Liver (tissue), 3 donors: ENCODE measurements at regions not wholly inside any gene's neighbourhood (a gene's known extent, or its start where the extent isn't known, plus 50 kb on each side); places are given as distances from the start of the nearest gene placed in this dataset.

Experiments
- CTCF ChIP-seq: fragments of 150-350 bp; IDR thresholded peaks from 2 replicates; pipeline ENCODE4 v1.5.1; 2017; ENCODE audit warnings: improper control_type of control experiment, low read depth, low read length; ENCODE audit not compliant: missing input control
- EGR1 ChIP-seq, 2 donors: IDR thresholded peaks; 2 replicates each; pipeline ENCODE4 v1.6.1; 2016 to 2018; ENCODE audit warnings: antibody characterized with exemption in 2 of 2, low read depth in 2 of 2
- GABPA ChIP-seq, 2 donors: IDR thresholded peaks in 1 of 2; conservative IDR thresholded peaks in 1 of 2; 2 replicates each; pipeline ENCODE4 v1.6.1; 2016; ENCODE audit warnings: antibody characterized with exemption in 2 of 2, mild to moderate bottlenecking in 1 of 2, moderate library complexity in 1 of 2
- HNF4G ChIP-seq: IDR thresholded peaks from 2 replicates; pipeline ENCODE4 v1.6.1; 2016; ENCODE audit warnings: antibody characterized with exemption
- JUND ChIP-seq, 2 donors: IDR thresholded peaks; 2 replicates each; pipeline ENCODE4 v1.6.1; 2016; ENCODE audit warnings: antibody characterized with exemption in 2 of 2
- MAX ChIP-seq: IDR thresholded peaks from 2 replicates; pipeline ENCODE4 v1.6.1; 2016; ENCODE audit warnings: antibody characterized with exemption
- RAD21 ChIP-seq, 2 donors: IDR thresholded peaks; 2 replicates each; pipeline ENCODE4 v1.6.1; 2016; ENCODE audit warnings: antibody characterized with exemption in 2 of 2, mild to moderate bottlenecking in 2 of 2
- SP1 ChIP-seq: IDR thresholded peaks from 2 replicates; pipeline ENCODE4 v1.6.1; 2018; ENCODE audit warnings: antibody characterized with exemption, mild to moderate bottlenecking
- TF ChIP-seq, protein P1 (sequence below): IDR thresholded peaks from 2 replicates; pipeline ENCODE4 v1.6.1; 2016; ENCODE audit warnings: antibody characterized with exemption, mild to moderate bottlenecking
- TF ChIP-seq, protein P2 (sequence below): IDR thresholded peaks from 2 replicates; pipeline ENCODE4 v1.6.1; 2016; ENCODE audit warnings: antibody characterized with exemption
- donor health status: healthy.
- donor health status: healthy.

DNA sequence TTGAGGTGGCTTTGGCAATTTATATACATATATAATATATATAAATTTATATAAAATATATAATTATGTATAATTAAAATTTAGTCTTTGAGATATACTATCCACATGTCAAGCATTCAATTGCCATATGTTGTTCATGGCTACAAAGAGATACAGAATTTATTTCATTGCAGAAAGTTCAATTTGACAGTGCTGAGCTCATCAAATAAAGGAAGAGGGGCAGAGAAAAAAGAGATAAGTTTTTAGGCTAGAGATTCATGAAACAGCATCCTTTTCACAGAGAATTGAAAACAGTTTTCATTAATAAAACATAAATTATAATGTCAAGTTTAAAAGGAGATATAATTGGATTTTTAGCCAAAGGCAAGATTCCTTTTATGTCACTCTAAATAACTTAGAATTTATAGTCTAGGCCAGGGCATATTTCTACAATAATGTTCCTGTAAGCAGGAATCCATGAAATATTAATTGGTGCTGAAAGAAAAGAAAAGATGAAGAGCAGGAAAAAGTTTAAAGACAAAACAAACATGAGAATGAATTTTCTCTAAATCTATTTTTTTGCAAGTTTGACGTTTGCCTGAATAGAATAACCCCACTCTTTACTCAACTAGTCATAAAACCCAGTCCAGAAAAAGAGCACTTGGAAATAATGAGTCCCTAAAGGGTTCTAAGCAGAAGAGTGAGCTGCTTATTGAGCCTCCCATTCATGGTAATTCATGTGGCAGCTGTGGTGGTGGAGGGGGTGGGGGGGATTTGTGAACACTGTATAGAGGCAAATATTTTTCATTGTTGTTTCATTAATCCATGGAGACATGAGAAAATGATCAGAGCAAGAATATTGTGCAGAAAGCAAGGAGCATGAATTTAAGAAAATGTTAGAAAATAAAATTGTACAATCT lies 1279.5 kb downstream of the CDH12 start:
- TF ChIP-seq MAX: no peak
- TF ChIP-seq HNF4G: no peak
- TF ChIP-seq SP1: no peak
- TF ChIP-seq CTCF: no peak
- no peak for TF ChIP-seq EGR1 (IDR thresholded peaks at IDR 0.05; ENCODE audit: low read depth in 2 of 2)
- no peak for TF ChIP-seq JUND (IDR thresholded peaks at IDR 0.05)
- no peak for TF ChIP-seq GABPA (IDR thresholded peaks at IDR 0.05 in 1 of 2, conservative IDR thresholded peaks at IDR 0.05 in 1 of 2)
- TF ChIP-seq RAD21 (IDR thresholded peaks at IDR 0.05): no peak
- TF ChIP-seq, protein P1, sequence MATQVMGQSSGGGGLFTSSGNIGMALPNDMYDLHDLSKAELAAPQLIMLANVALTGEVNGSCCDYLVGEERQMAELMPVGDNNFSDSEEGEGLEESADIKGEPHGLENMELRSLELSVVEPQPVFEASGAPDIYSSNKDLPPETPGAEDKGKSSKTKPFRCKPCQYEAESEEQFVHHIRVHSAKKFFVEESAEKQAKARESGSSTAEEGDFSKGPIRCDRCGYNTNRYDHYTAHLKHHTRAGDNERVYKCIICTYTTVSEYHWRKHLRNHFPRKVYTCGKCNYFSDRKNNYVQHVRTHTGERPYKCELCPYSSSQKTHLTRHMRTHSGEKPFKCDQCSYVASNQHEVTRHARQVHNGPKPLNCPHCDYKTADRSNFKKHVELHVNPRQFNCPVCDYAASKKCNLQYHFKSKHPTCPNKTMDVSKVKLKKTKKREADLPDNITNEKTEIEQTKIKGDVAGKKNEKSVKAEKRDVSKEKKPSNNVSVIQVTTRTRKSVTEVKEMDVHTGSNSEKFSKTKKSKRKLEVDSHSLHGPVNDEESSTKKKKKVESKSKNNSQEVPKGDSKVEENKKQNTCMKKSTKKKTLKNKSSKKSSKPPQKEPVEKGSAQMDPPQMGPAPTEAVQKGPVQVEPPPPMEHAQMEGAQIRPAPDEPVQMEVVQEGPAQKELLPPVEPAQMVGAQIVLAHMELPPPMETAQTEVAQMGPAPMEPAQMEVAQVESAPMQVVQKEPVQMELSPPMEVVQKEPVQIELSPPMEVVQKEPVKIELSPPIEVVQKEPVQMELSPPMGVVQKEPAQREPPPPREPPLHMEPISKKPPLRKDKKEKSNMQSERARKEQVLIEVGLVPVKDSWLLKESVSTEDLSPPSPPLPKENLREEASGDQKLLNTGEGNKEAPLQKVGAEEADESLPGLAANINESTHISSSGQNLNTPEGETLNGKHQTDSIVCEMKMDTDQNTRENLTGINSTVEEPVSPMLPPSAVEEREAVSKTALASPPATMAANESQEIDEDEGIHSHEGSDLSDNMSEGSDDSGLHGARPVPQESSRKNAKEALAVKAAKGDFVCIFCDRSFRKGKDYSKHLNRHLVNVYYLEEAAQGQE: no peak
- TF ChIP-seq, protein P2, sequence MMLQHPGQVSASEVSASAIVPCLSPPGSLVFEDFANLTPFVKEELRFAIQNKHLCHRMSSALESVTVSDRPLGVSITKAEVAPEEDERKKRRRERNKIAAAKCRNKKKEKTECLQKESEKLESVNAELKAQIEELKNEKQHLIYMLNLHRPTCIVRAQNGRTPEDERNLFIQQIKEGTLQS: no peak
